NOMO-1 treated with DMSO at 0.1 percent for 48 hours (cell line): ENCODE measurements at regions not wholly inside any gene's neighbourhood (a gene's known extent, or its start where the extent isn't known, plus 50 kb on each side); places are given as distances from the start of the nearest gene placed in this dataset.
"Not testable (repeated sequence)": the region's sequence is repeated elsewhere in the genome, so short reads cannot be mapped to it uniquely, and the experiment has no call there.

Experiments used
- DNase-seq: peaks from one replicate; lab custom pipeline; 2025; ENCODE audit not compliant: unreplicated experiment; lab: John Stamatoyannopoulos, UW

- DNase-seq, result no peak
Measured at GRCh38 chr1:194774535-194774934, 1588.1 kb upstream of the B3GALT2 start.

- DNase-seq, result no peak
Measured at GRCh38 chr1:194755241-194755994, 1569.0 kb upstream of the B3GALT2 start.

GRCh38 chr1:194738843-194739242 is 1552.4 kb upstream of the B3GALT2 start:
- not testable (repeated sequence) for DNase-seq

- no peak for DNase-seq
Measured at GRCh38 chr1:194734970-194735369, 1548.6 kb upstream of the B3GALT2 start.

- DNase-seq, result no peak
Measured at GRCh38 chr1:194731025-194731424, 1544.6 kb upstream of the B3GALT2 start.

- DNase-seq, result no peak
Measured at GRCh38 chr1:194730304-194730703, 1543.9 kb upstream of the B3GALT2 start.

- no peak for DNase-seq
Measured at GRCh38 chr1:194723067-194723466, 1536.7 kb upstream of the B3GALT2 start.

- no peak for DNase-seq
Measured at GRCh38 chr1:194717941-194718340, 1531.5 kb upstream of the B3GALT2 start.

- DNase-seq, result no peak
Measured at GRCh38 chr1:194717334-194717733, 1530.9 kb upstream of the B3GALT2 start.

- no peak for DNase-seq
Measured at GRCh38 chr1:194710671-194711070, 1524.3 kb upstream of the B3GALT2 start.

- DNase-seq, result no peak
Measured at GRCh38 chr1:194709439-194709838, 1523.0 kb upstream of the B3GALT2 start.

GRCh38 chr1:194707074-194707473 is 1520.7 kb upstream of the B3GALT2 start:
- no peak for DNase-seq

GRCh38 chr1:194705123-194705854 is 1518.9 kb upstream of the B3GALT2 start:
- DNase-seq, result no peak

- no peak for DNase-seq
Measured at GRCh38 chr1:194698908-194699318, 1512.5 kb upstream of the B3GALT2 start.

GRCh38 chr1:194693244-194693643 is 1506.8 kb upstream of the B3GALT2 start:
- no peak for DNase-seq

GRCh38 chr1:194684636-194685035 is 1498.2 kb upstream of the B3GALT2 start:
- DNase-seq, result no peak

GRCh38 chr1:194658090-194658439 is 1471.7 kb upstream of the B3GALT2 start:
- DNase-seq, result no peak

GRCh38 chr1:194654956-194655355 is 1468.5 kb upstream of the B3GALT2 start:
- no peak for DNase-seq

- DNase-seq, result no peak
Measured at GRCh38 chr1:194653385-194653784, 1467.0 kb upstream of the B3GALT2 start.

- no peak for DNase-seq
Measured at GRCh38 chr1:194647118-194647517, 1460.7 kb upstream of the B3GALT2 start.

- no peak for DNase-seq
Measured at GRCh38 chr1:194644528-194644927, 1458.1 kb upstream of the B3GALT2 start.

- no peak for DNase-seq
Measured at GRCh38 chr1:194640322-194640721, 1453.9 kb upstream of the B3GALT2 start.

GRCh38 chr1:194629011-194629410 is 1442.6 kb upstream of the B3GALT2 start:
- DNase-seq, result no peak
